CD14-positive monocyte (primary cell): ENCODE measurements at regions not wholly inside any gene's neighbourhood (a gene's known extent, or its start where the extent isn't known, plus 50 kb on each side); places are given as distances from the start of the nearest gene placed in this dataset.

Experiments
- DNase-seq, 3 donors: peaks; one replicate each; pipeline ENCODE4 v3.0.0-alpha.2; 2011 to 2022
- H2AFZ ChIP-seq: 2 replicates; pipeline ENCODE4 v1.6.0; 2012; ENCODE audit warnings: mild to moderate bottlenecking, low read depth, low read length, inconsistent platforms; ENCODE audit not compliant: insufficient read depth, poor library complexity, severe bottlenecking
- H3K27ac ChIP-seq, 2 donors: 1 replicate in 1 of 2; 2 replicates in 1 of 2; pipeline ENCODE4 v1.5.1; 2012 to 2013; ENCODE audit warnings: low read length in 2 of 2, control low read depth in 1 of 2, inconsistent platforms in 1 of 2, low read depth in 1 of 2, mild to moderate bottlenecking in 1 of 2
- H3K27me3 ChIP-seq, 2 donors: one replicate each; pipeline versions ENCODE4 v1.6.0 to v1.6.1; 2011 to 2013; ENCODE audit warnings: low read length in 2 of 2; ENCODE audit not compliant: control insufficient read depth in 2 of 2, insufficient read depth in 2 of 2
- H3K36me3 ChIP-seq, 2 donors: replicated peaks in 1 of 2; 1 replicate in 1 of 2; 2 replicates in 1 of 2; pipeline versions ENCODE4 v1.5.1 to v1.6.1; 2012 to 2013; ENCODE audit warnings: low read length in 2 of 2, control low read depth in 1 of 2, inconsistent platforms in 1 of 2, mild to moderate bottlenecking in 1 of 2; ENCODE audit not compliant: insufficient read depth in 2 of 2, control insufficient read depth in 1 of 2
- H3K4me1 ChIP-seq, 2 donors: 1 replicate in 1 of 2; 2 replicates in 1 of 2; pipeline versions ENCODE4 v1.5.1 to v1.6.1; 2012 to 2013; ENCODE audit warnings: low read length in 2 of 2, control low read depth in 1 of 2, inconsistent platforms in 1 of 2, mild to moderate bottlenecking in 1 of 2, moderate library complexity in 1 of 2; ENCODE audit not compliant: insufficient read depth in 2 of 2, control insufficient read depth in 1 of 2
- H3K4me2 ChIP-seq: replicated peaks from 2 replicates; pipeline ENCODE3; 2012; ENCODE audit warnings: low read length, moderate library complexity, mild to moderate bottlenecking; ENCODE audit not compliant: poor library complexity, severe bottlenecking; ENCODE audit errors: extremely low read depth
- H3K4me3 ChIP-seq, 3 experiments: fragments of 200-600 bp in 1 of 3; sonication (generic) in 1 of 3; replicated peaks in 1 of 3; 1 replicate in 2 of 3; 2 replicates in 1 of 3; pipeline ENCODE4 v1.5.1; 2011 to 2013; ENCODE audit warnings: low read length in 3 of 3, mild to moderate bottlenecking in 3 of 3, control low read depth in 2 of 3, low read depth in 2 of 3, inconsistent platforms in 1 of 3, moderate library complexity in 1 of 3
- H3K79me2 ChIP-seq: 2 replicates; pipeline ENCODE4 v1.6.0; 2012; ENCODE audit warnings: mild to moderate bottlenecking, control low read depth, inconsistent platforms, low read length, moderate library complexity; ENCODE audit not compliant: insufficient read depth
- H3K9ac ChIP-seq: 2 replicates; pipeline ENCODE4 v1.6.0; 2017; ENCODE audit warnings: low read length, mild to moderate bottlenecking; ENCODE audit not compliant: insufficient read depth, poor library complexity, severe bottlenecking
- H3K9me3 ChIP-seq, 2 donors: replicated peaks in 1 of 2; 1 replicate in 1 of 2; 2 replicates in 1 of 2; pipeline versions ENCODE4 v1.5.1 to v1.6.1; 2012 to 2013; ENCODE audit warnings: low read length in 2 of 2, control low read depth in 1 of 2; ENCODE audit not compliant: control insufficient read depth in 1 of 2, insufficient read depth in 1 of 2
- H4K20me1 ChIP-seq: 2 replicates; pipeline ENCODE4 v1.6.0; 2012; ENCODE audit warnings: mild to moderate bottlenecking, low read length, control low read depth, moderate library complexity; ENCODE audit not compliant: insufficient read depth
- H3K27ac Mint-ChIP-seq, 7 donors: one replicate each; pipeline ENCODE4 v1.8.0; 2020; ENCODE audit warnings: mild to moderate bottlenecking in 7 of 7, mixed read lengths in 7 of 7, moderate library complexity in 6 of 7, inconsistent platforms in 2 of 7
- H3K27me3 Mint-ChIP-seq, 3 donors: one replicate each; pipeline ENCODE4 v1.8.0; 2021 to 2022; ENCODE audit warnings: low read depth in 3 of 3, mild to moderate bottlenecking in 3 of 3, mixed read lengths in 3 of 3, moderate library complexity in 3 of 3, inconsistent platforms in 1 of 3
- H3K36me3 Mint-ChIP-seq, 2 donors: one replicate each; pipeline ENCODE4 v1.8.0; 2020; ENCODE audit warnings: mixed read lengths in 2 of 2, inconsistent platforms in 1 of 2, mild to moderate bottlenecking in 1 of 2
- H3K4me1 Mint-ChIP-seq: one replicate; pipeline ENCODE4 v1.8.0; 2020; ENCODE audit warnings: mild to moderate bottlenecking, mixed read lengths
- H3K4me3 Mint-ChIP-seq, 2 donors: one replicate each; pipeline ENCODE4 v1.8.0; 2020; ENCODE audit warnings: mild to moderate bottlenecking in 2 of 2, mixed read lengths in 2 of 2, moderate library complexity in 1 of 2
- H3K9me3 Mint-ChIP-seq, 7 donors: one replicate each; pipeline ENCODE4 v1.8.0; 2020 to 2022; ENCODE audit warnings: mixed read lengths in 7 of 7, mild to moderate bottlenecking in 6 of 7, moderate library complexity in 6 of 7, inconsistent platforms in 2 of 7
- CTCF ChIP-seq: fragments of 200-600 bp; IDR thresholded peaks from one replicate; pipeline ENCODE4 v1.8.0; 2022; ENCODE audit warnings: antibody characterized with exemption, mild to moderate bottlenecking
- WGBS: methylation state at CpG from one replicate; pipeline ENCODE4 v1.1.5; 2013; ENCODE audit warnings: missing lambda C conversion rate; ENCODE audit not compliant: insufficient coverage; 5-methylcytosine and 5-hydroxymethylcytosine counted together
- intact Hi-C, 2 donors: fragments of 100-400 bp; cut with micrococcal nuclease; formaldehyde crosslinking; loops; one replicate each; pipeline versions ENCODE4 v1.15.0 to v1.15.1; 2023

GRCh38 chr1:59133997-59134396 is 162.9 kb upstream of the FGGY start:
- no peak overlapping the region for H3K27ac Mint-ChIP-seq
- H2AFZ ChIP-seq = no peak overlapping the region

GRCh38 chr1:59135761-59136255 is 161.1 kb upstream of the FGGY start:
- H3K4me1 ChIP-seq = peaks cover 10 to 13% of the 10 kb centered on the region in 2 donors
- no peak overlapping the region for H3K9ac ChIP-seq
- TF ChIP-seq CTCF = no peak
- H3K4me2 ChIP-seq = no peak overlapping the region
- H2AFZ ChIP-seq = no peak overlapping the region
- H3K36me3 Mint-ChIP-seq = no peaks in the 10 kb centered on the region
- H3K9me3 ChIP-seq = no peaks in the 10 kb centered on the region
- no peak overlapping the region for H3K27ac ChIP-seq
- no peak overlapping the region for H3K4me3 Mint-ChIP-seq
- intact Hi-C loops = no loop called here
- peaks cover 0 to under 1% (median 0%) of the 10 kb centered on the region in 7 donors for H3K9me3 Mint-ChIP-seq
- no peak overlapping the region for H3K27ac Mint-ChIP-seq
- H3K79me2 ChIP-seq = no peaks in the 10 kb centered on the region
- no peaks in the 10 kb centered on the region for H3K27me3 ChIP-seq
- no peaks in the 10 kb centered on the region for H3K36me3 ChIP-seq
- no CpG with 5 or more reads among the region's 1 CpG for WGBS
- no peak overlapping the region for H3K4me3 ChIP-seq
- peaks cover 22% of the 10 kb centered on the region for H3K4me1 Mint-ChIP-seq
- no peaks in the 10 kb centered on the region for H4K20me1 ChIP-seq
- H3K27me3 Mint-ChIP-seq = peaks cover 1 to 2% (median 2%) of the 10 kb centered on the region in 3 donors
- DNase-seq = no peak

More at GRCh38 chr1:59133997-59134396, 162.9 kb upstream of the FGGY start:
- Histone ChIP-seq H3K79me2 (no peaks in the 10 kb centered on the region), H3K9me3 (no peaks in the 10 kb centered on the region), H3K9ac (no peak overlapping the region), H3K4me1 (peaks cover 10 to 13% of the 10 kb centered on the region in 2 donors), H3K27me3 (no peaks in the 10 kb centered on the region), H3K36me3 (no peaks in the 10 kb centered on the region), H3K27ac (no peak overlapping the region), H3K4me3 (no peak overlapping the region), H3K4me2 (no peak overlapping the region), H4K20me1 (no peaks in the 10 kb centered on the region)
- Mint-ChIP-seq H3K9me3 (peaks cover 0 to 2% (median 0%) of the 10 kb centered on the region in 7 donors), H3K4me1 (peaks cover 22% of the 10 kb centered on the region), H3K4me3 (no peak overlapping the region), H3K36me3 (no peaks in the 10 kb centered on the region), H3K27me3 (peaks cover under 1 to 3% (median under 1%) of the 10 kb centered on the region in 3 donors)
- intact Hi-C loops = no loop called here
- 100% methylated on average over 1 of the region's 1 CpG for WGBS
- no peak for TF ChIP-seq CTCF
- no peak for DNase-seq
